PC-9 (cell line): ENCODE measurements at regions not wholly inside any gene's neighbourhood (a gene's known extent, or its start where the extent isn't known, plus 50 kb on each side); places are given as distances from the start of the nearest gene placed in this dataset.

Experiments
- BruUV-seq: library from RNA; stranded (reverse); fragments of 400-500 nt; replicated peaks from 2 replicates; lab custom pipeline; 2021; lab: Mats Ljungman, UMichigan
- CTCF ChIA-PET: fragments of 300-600 bp; sonication (Branson Sonifier 250); formaldehyde crosslinking; loops from one replicate; lab custom pipeline; 2022; ENCODE audit warnings: antibody characterized with exemption; lab: Charles Lee
- POLR2A ChIA-PET: fragments of 300-600 bp; sonication (Branson Sonifier 250); formaldehyde crosslinking; loops from one replicate; lab custom pipeline; 2022; ENCODE audit warnings: antibody characterized with exemption; ENCODE audit not compliant: unreplicated experiment; lab: Charles Lee
- DNase-seq, 2 experiments: peaks; one replicate each; pipeline versions ENCODE4 v3.0.0 to v3.0.0-alpha.2; 2015 to 2022; ENCODE audit warnings: mixed read lengths in 1 of 2
- H2AFZ ChIP-seq: fragments of 200-600 bp; sonication (generic); 2 replicates; pipeline ENCODE4 v1.8.1; 2017; ENCODE audit warnings: antibody characterized with exemption
- H3F3A ChIP-seq: fragments of 200-600 bp; sonication (generic); 2 replicates; pipeline ENCODE4 v1.8.1; 2017; ENCODE audit warnings: antibody characterized with exemption, mild to moderate bottlenecking, low read depth; ENCODE audit not compliant: insufficient read depth
- H3K27ac ChIP-seq: fragments of 200-600 bp; sonication (generic); 2 replicates; pipeline ENCODE4 v1.6.1; 2016; ENCODE audit warnings: mixed run types
- H3K27me3 ChIP-seq: fragments of 200-600 bp; sonication (generic); 2 replicates; pipeline ENCODE4 v1.6.1; 2016; ENCODE audit warnings: low read depth, mixed run types; ENCODE audit not compliant: insufficient read depth
- H3K36me3 ChIP-seq: fragments of 200-600 bp; sonication (generic); 2 replicates; pipeline ENCODE4 v1.6.1; 2016; ENCODE audit warnings: low read depth, mixed run types
- H3K4me1 ChIP-seq: fragments of 200-600 bp; sonication (generic); replicated peaks from 2 replicates; pipeline ENCODE4 v1.6.1; 2016; ENCODE audit warnings: mixed run types; ENCODE audit not compliant: insufficient read depth
- H3K4me2 ChIP-seq: fragments of 200-600 bp; sonication (generic); 2 replicates; pipeline ENCODE4 v1.6.1; 2017; ENCODE audit warnings: mixed run types
- H3K4me3 ChIP-seq: fragments of 200-600 bp; sonication (generic); 2 replicates; pipeline ENCODE4 v1.6.1; 2016; ENCODE audit warnings: mixed run types
- H3K79me2 ChIP-seq: fragments of 200-600 bp; sonication (generic); 2 replicates; pipeline ENCODE4 v1.6.1; 2017; ENCODE audit warnings: low read depth, mixed run types
- H3K9me2 ChIP-seq: fragments of 200-600 bp; sonication (generic); 2 replicates; pipeline ENCODE4 v1.8.1; 2017; ENCODE audit warnings: mild to moderate bottlenecking; ENCODE audit not compliant: insufficient read depth
- H3K9me3 ChIP-seq: fragments of 200-600 bp; sonication (generic); 2 replicates; pipeline ENCODE4 v1.8.1; 2016; ENCODE audit warnings: low read depth; ENCODE audit not compliant: insufficient read depth
- H4K20me1 ChIP-seq: fragments of 200-600 bp; sonication (generic); 2 replicates; pipeline ENCODE4 v1.8.1; 2017; ENCODE audit not compliant: insufficient read depth
- CTCF ChIP-seq: fragments of 200-600 bp; sonication (generic); conservative IDR thresholded peaks from 2 replicates; pipeline ENCODE4 v1.6.1; 2017; ENCODE audit warnings: mixed run types, antibody characterized with exemption, mild to moderate bottlenecking, moderate library complexity
- EZH2 ChIP-seq: fragments of 200-600 bp; sonication (generic); IDR thresholded peaks from 2 replicates; pipeline ENCODE4 v1.8.0; 2017; ENCODE audit warnings: antibody characterized with exemption, low read depth
- intact Hi-C: fragments of 100-400 bp; cut with micrococcal nuclease; formaldehyde crosslinking; loops from one replicate; pipeline ENCODE4 v1.10.0; 2022; ENCODE audit not compliant: unreplicated experiment

GRCh38 chr10:31749301-31749700 lies 179.3 kb downstream of the ARHGAP12 start:
- no peak overlapping the region for H2AFZ ChIP-seq
- no peak for DNase-seq
- no peaks in the 10 kb centered on the region for H3K9me2 ChIP-seq
- 0 out of 2 replicates have a peak, but pooled peaks cover 5% of the 10 kb centered on the region for H3K4me1 ChIP-seq
- no peaks in the 10 kb centered on the region for H3K36me3 ChIP-seq
- H4K20me1 ChIP-seq: no peaks in the 10 kb centered on the region
- no peak overlapping the region for H3K27ac ChIP-seq
- no peaks in the 10 kb centered on the region for H3K9me3 ChIP-seq
- no TSS peak for BruUV-seq
- H3K27me3 ChIP-seq: no peaks in the 10 kb centered on the region
- no peak overlapping the region for H3K4me2 ChIP-seq
- no peak overlapping the region for H3K4me3 ChIP-seq
- intact Hi-C loops: no loop called here
- POLR2A ChIA-PET: interaction anchor here (0.6 kb wide), 1 partner anchor 11 kb away, joined by 4 read pairs; no protein-coding TSS in a partner anchor
- no peaks in the 10 kb centered on the region for H3K79me2 ChIP-seq
- peaks cover under 1% of the 10 kb centered on the region; the same call in 1 of the 2 replicates for H3F3A ChIP-seq
- CTCF ChIA-PET: no interaction called here
- TF ChIP-seq EZH2 (no peak), CTCF (no peak)

- Histone ChIP-seq H3K79me2 (no peaks in the 10 kb centered on the region), H3K27ac (peak overlapping the region; percentile 58), H2AFZ (no peak overlapping the region), H3F3A (no peaks in the 10 kb centered on the region; the same call in 1 of the 2 replicates), H3K9me2 (no peaks in the 10 kb centered on the region), H3K27me3 (no peaks in the 10 kb centered on the region), H3K36me3 (no peaks in the 10 kb centered on the region), H4K20me1 (no peaks in the 10 kb centered on the region), H3K9me3 (no peaks in the 10 kb centered on the region), H3K4me2 (no peak overlapping the region), H3K4me1 (0 out of 2 replicates have a peak, but pooled peaks cover 5% of the 10 kb centered on the region), H3K4me3 (no peak overlapping the region)
- CTCF ChIA-PET: interaction anchor here (0.6 kb wide), 1 partner anchor 1254 kb away, joined by 3 read pairs; no protein-coding TSS in a partner anchor
- no TSS peak for BruUV-seq
- peak in 1 of 2 experiments; percentile 53 for DNase-seq
- intact Hi-C loops: no loop called here
- POLR2A ChIA-PET: interaction anchor here (0.6 kb wide), 1 partner anchor 318 kb away, joined by 3 read pairs; no protein-coding TSS in a partner anchor
- no peak for TF ChIP-seq CTCF
- no peak for TF ChIP-seq EZH2
These were observed 182.8 kb downstream of the ARHGAP12 start for GRCh38 chr10:31745612-31746376.

- H3K9me2 ChIP-seq: no peaks in the 10 kb centered on the region
- no peak overlapping the region for H3K4me3 ChIP-seq
- H3K4me1 ChIP-seq: 0 out of 2 replicates have a peak, but pooled peaks cover 5% of the 10 kb centered on the region
- POLR2A ChIA-PET: no interaction called here
- TF ChIP-seq CTCF: no peak
- no peak for TF ChIP-seq EZH2
- H3K79me2 ChIP-seq: no peaks in the 10 kb centered on the region
- H3K9me3 ChIP-seq: no peaks in the 10 kb centered on the region
- intact Hi-C loops: no loop called here
- CTCF ChIA-PET: no interaction called here
- no peak overlapping the region for H3K27ac ChIP-seq
- H3F3A ChIP-seq: no peaks in the 10 kb centered on the region; the same call in 1 of the 2 replicates
- H2AFZ ChIP-seq: no peak overlapping the region
- BruUV-seq: no TSS peak
- no peak overlapping the region for H3K4me2 ChIP-seq
- no peak for DNase-seq
- H3K27me3 ChIP-seq: no peaks in the 10 kb centered on the region
- H4K20me1 ChIP-seq: no peaks in the 10 kb centered on the region
- H3K36me3 ChIP-seq: no peaks in the 10 kb centered on the region
These were observed 184.6 kb downstream of the ARHGAP12 start for GRCh38 chr10:31744025-31744424.
